Fibroblast of lung (primary cell): ENCODE measurements at regions not wholly inside any gene's neighbourhood (a gene's known extent, or its start where the extent isn't known, plus 50 kb on each side); places are given as distances from the start of the nearest gene placed in this dataset.

ENCODE experiments used
- DNase-seq, 2 donors: peaks; one replicate each; pipeline versions ENCODE4 v3.0.0 to v3.0.0-alpha.2; 2010; ENCODE audit warnings: low read depth in 2 of 2
- H2AFZ ChIP-seq: 2 replicates; pipeline ENCODE4 v1.5.1; 2012; ENCODE audit warnings: low read length, control low read depth, inconsistent platforms
- H3K27ac ChIP-seq: 2 replicates; pipeline ENCODE4 v1.5.1; 2011; ENCODE audit warnings: low read length, control low read depth; ENCODE audit not compliant: insufficient read depth
- H3K27me3 ChIP-seq: 2 replicates; pipeline ENCODE4 v1.5.1; 2011; ENCODE audit warnings: mild to moderate bottlenecking, low read length; ENCODE audit not compliant: control insufficient read depth, insufficient read depth
- H3K36me3 ChIP-seq: 2 replicates; pipeline ENCODE4 v1.5.1; 2011; ENCODE audit warnings: low read length; ENCODE audit not compliant: control insufficient read depth, insufficient read depth
- H3K4me1 ChIP-seq: 2 replicates; pipeline ENCODE4 v1.5.1; 2011; ENCODE audit warnings: low read length; ENCODE audit not compliant: control insufficient read depth, insufficient read depth; ENCODE audit errors: extremely low read depth
- H3K4me2 ChIP-seq: 2 replicates; pipeline ENCODE4 v1.5.1; 2011; ENCODE audit warnings: low read length, control low read depth; ENCODE audit not compliant: insufficient read depth; ENCODE audit errors: extremely low read depth
- H3K4me3 ChIP-seq, 4 experiments: fragments of 200-600 bp in 1 of 4; sonication (generic) in 1 of 4; replicated peaks in 1 of 4; 2 replicates each; pipeline ENCODE4 v1.5.1; 2011 to 2016; ENCODE audit warnings: low read length in 4 of 4, low read depth in 3 of 4, mild to moderate bottlenecking in 3 of 4, control low read depth in 2 of 4, inconsistent platforms in 1 of 4, mixed read lengths in 1 of 4; ENCODE audit not compliant: insufficient read depth in 1 of 4; ENCODE audit errors: control extremely low read depth in 1 of 4
- H3K79me2 ChIP-seq: 2 replicates; pipeline ENCODE4 v1.5.1; 2012; ENCODE audit warnings: mild to moderate bottlenecking, low read length, inconsistent platforms; ENCODE audit not compliant: control insufficient read depth, insufficient read depth
- H3K9ac ChIP-seq: 2 replicates; pipeline ENCODE4 v1.5.1; 2011; ENCODE audit warnings: mild to moderate bottlenecking, low read length, control low read depth; ENCODE audit not compliant: insufficient read depth
- H3K9me3 ChIP-seq: 2 replicates; pipeline ENCODE4 v1.5.1; 2012; ENCODE audit warnings: low read depth, low read length; ENCODE audit not compliant: control insufficient read depth, insufficient read depth
- H4K20me1 ChIP-seq: 2 replicates; pipeline ENCODE4 v1.5.1; 2011; ENCODE audit warnings: low read length; ENCODE audit not compliant: control insufficient read depth, insufficient read depth; ENCODE audit errors: extremely low read depth
- EZH2 ChIP-seq: IDR thresholded peaks from 2 replicates; pipeline ENCODE4 v1.5.1; 2012; ENCODE audit warnings: low read length, control low read depth, mild to moderate bottlenecking; ENCODE audit errors: missing control alignments
- TF ChIP-seq, protein P1 (sequence below), 2 donors: IDR thresholded peaks in 1 of 2; conservative IDR thresholded peaks in 1 of 2; 1 replicate in 1 of 2; 2 replicates in 1 of 2; pipeline ENCODE4 v1.5.1; 2011 to 2012; ENCODE audit warnings: low read length in 2 of 2, control low read depth in 1 of 2, inconsistent platforms in 1 of 2, low read depth in 1 of 2, mild to moderate bottlenecking in 1 of 2

DNA sequence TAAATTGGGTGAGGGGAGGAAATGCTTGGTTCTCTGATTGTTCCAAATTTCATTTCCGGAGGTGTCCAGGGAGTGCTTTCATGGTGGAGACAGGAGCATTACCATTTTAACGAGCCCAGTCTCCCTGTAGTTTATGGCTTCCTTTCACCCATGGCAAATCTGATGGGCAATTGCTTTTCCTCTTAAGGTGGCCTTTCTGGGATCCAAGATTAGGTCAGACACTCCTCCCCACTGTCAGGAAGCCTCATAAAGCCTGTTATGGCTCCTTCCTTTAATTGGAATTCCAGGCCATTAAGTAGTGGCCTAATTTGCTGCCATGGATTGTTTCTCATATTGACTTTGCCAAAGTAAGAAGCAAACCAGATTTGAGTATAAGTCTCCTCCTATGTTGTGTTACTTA is 157.8 kb downstream of the PDCD6IP start:
- DNase-seq = no peak
- Histone ChIP-seq H3K4me3 (no peak overlapping the region), H3K9me3 (no peaks in the 10 kb centered on the region), H3K4me2 (no peak overlapping the region), H3K27me3 (no peaks in the 10 kb centered on the region), H3K36me3 (no peaks in the 10 kb centered on the region), H3K4me1 (no peaks in the 10 kb centered on the region), H3K79me2 (no peaks in the 10 kb centered on the region), H3K9ac (no peak overlapping the region), H4K20me1 (no peaks in the 10 kb centered on the region), H3K27ac (no peak overlapping the region), H2AFZ (no peak overlapping the region)
- TF ChIP-seq, protein P1, sequence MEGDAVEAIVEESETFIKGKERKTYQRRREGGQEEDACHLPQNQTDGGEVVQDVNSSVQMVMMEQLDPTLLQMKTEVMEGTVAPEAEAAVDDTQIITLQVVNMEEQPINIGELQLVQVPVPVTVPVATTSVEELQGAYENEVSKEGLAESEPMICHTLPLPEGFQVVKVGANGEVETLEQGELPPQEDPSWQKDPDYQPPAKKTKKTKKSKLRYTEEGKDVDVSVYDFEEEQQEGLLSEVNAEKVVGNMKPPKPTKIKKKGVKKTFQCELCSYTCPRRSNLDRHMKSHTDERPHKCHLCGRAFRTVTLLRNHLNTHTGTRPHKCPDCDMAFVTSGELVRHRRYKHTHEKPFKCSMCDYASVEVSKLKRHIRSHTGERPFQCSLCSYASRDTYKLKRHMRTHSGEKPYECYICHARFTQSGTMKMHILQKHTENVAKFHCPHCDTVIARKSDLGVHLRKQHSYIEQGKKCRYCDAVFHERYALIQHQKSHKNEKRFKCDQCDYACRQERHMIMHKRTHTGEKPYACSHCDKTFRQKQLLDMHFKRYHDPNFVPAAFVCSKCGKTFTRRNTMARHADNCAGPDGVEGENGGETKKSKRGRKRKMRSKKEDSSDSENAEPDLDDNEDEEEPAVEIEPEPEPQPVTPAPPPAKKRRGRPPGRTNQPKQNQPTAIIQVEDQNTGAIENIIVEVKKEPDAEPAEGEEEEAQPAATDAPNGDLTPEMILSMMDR (conservative IDR thresholded peaks at IDR 0.05 in 1 of 2, IDR thresholded peaks at IDR 0.05 in 1 of 2; ENCODE audit: low read depth in 1 of 2, low read length in 2 of 2) = no peak
- TF ChIP-seq EZH2 = no peak

DNA sequence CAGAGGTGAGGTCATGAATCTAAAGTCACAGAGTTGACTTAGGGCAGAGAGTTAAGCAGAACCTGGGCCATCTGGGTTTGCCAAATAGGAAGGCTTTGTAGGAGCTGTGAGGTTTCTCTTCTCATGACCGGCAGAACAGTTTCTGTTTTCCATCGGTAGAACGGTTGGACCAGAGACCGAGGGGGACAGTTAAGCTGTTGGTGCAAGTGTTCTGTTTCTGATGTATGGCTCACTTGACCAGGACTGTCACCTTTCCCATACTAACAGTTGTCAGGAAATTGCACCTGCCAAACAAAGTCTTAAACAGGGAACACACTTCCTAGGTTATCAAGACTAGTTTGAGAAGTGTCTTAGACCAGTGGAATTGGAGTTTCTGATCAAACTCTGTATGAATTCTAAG is 158.3 kb downstream of the PDCD6IP start:
- no peak overlapping the region for H3K4me3 ChIP-seq
- TF ChIP-seq, protein P1 (conservative IDR thresholded peaks at IDR 0.05 in 1 of 2, IDR thresholded peaks at IDR 0.05 in 1 of 2; ENCODE audit: low read depth in 1 of 2, low read length in 2 of 2) = no peak
- TF ChIP-seq EZH2 = no peak

DNA sequence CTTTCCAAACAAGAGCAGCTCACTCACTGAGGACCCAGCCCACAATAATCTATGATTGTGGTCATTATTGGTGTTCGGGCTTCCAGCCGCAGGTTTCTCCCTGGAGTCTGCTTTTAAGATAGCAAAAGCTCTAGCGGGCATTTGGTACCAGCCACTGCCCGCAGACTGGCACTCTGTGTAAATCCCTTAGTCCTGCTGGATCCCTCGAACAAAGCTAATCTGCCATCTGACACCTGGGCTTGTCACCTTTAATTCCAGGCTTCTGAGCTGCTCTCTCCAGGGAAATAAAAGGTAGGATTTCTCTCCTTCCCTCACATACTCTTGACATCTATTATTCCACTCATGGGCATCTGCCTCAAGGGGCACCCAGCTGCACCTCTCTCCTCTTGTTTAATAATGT is 158.7 kb downstream of the PDCD6IP start:
- Histone ChIP-seq H3K79me2 (no peaks in the 10 kb centered on the region), H4K20me1 (no peaks in the 10 kb centered on the region), H3K9me3 (no peaks in the 10 kb centered on the region), H3K4me1 (no peaks in the 10 kb centered on the region), H3K4me3 (no peak overlapping the region), H3K4me2 (no peak overlapping the region), H3K36me3 (no peaks in the 10 kb centered on the region), H3K9ac (no peak overlapping the region), H3K27ac (no peak overlapping the region), H2AFZ (no peak overlapping the region), H3K27me3 (no peaks in the 10 kb centered on the region)
- TF ChIP-seq, protein P1 (conservative IDR thresholded peaks at IDR 0.05 in 1 of 2, IDR thresholded peaks at IDR 0.05 in 1 of 2; ENCODE audit: low read depth in 1 of 2, low read length in 2 of 2) = no peak
- no peak for TF ChIP-seq EZH2
- DNase-seq = no peak

More for the DNA sequence above, 158.3 kb downstream of the PDCD6IP start:
- H3K27ac ChIP-seq = no peak overlapping the region
- no peak overlapping the region for H2AFZ ChIP-seq
- no peaks in the 10 kb centered on the region for H3K4me1 ChIP-seq
- H4K20me1 ChIP-seq = no peaks in the 10 kb centered on the region
- H3K27me3 ChIP-seq = no peaks in the 10 kb centered on the region
- no peaks in the 10 kb centered on the region for H3K36me3 ChIP-seq
- no peak overlapping the region for H3K9ac ChIP-seq
- no peak overlapping the region for H3K4me2 ChIP-seq
- DNase-seq = no peak
- H3K9me3 ChIP-seq = no peaks in the 10 kb centered on the region
- no peaks in the 10 kb centered on the region for H3K79me2 ChIP-seq
